Activated CD8-positive, alpha-beta memory T cell treated with anti-CD3 and anti-CD28 coated beads for 1 hour (primary cell): ENCODE measurements at regions not wholly inside any gene's neighbourhood (a gene's known extent, or its start where the extent isn't known, plus 50 kb on each side); places are given as distances from the start of the nearest gene placed in this dataset.
A peak's percentile ranks its signal among the peaks of the same experiment; 100 is the strongest.
"Not testable (repeated sequence)": the region's sequence is repeated elsewhere in the genome, so short reads cannot be mapped to it uniquely, and the experiment has no call there.

ENCODE experiments used
- DNase-seq, 2 donors: peaks; one replicate each; pipeline ENCODE4 v3.0.0-alpha.2; 2020; ENCODE audit warnings: low read depth in 1 of 2; ENCODE audit errors: extremely low read depth in 1 of 2

GRCh38 chr11:57871231-57871630 is 109.6 kb downstream of the CTNND1 start:
- no peak for DNase-seq

- no peak for DNase-seq
Observed at GRCh38 chr11:57873196-57873911, 111.8 kb downstream of the CTNND1 start.

DNA sequence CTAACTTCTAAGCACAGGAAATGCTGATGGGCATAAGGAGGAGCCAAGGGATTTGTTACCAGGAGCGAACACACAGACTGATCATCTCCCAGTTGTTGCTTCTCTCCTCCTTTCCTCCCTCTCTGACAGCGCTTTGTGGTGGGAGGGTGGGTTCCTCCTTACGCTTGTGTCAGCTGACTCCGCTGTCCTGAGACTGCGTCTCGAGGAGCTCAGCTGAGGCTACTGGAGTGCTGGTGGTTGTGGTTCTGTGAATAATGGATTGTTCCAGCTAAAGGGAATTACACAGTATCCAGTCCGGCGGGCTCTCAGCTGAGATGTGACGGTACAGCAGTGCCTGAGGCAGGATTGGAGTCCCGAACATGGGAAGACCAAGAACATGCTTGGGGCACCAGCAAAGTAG is 113.4 kb downstream of the CTNND1 start:
- DNase-seq = no peak

- no peak for DNase-seq
Observed at GRCh38 chr11:57881647-57882046, 120.0 kb downstream of the CTNND1 start.

- no peak for DNase-seq
Observed at GRCh38 chr11:57883630-57884029, 122.0 kb downstream of the CTNND1 start.

- no peak for DNase-seq
Observed at GRCh38 chr11:57885298-57886050, 123.9 kb downstream of the CTNND1 start.

DNA sequence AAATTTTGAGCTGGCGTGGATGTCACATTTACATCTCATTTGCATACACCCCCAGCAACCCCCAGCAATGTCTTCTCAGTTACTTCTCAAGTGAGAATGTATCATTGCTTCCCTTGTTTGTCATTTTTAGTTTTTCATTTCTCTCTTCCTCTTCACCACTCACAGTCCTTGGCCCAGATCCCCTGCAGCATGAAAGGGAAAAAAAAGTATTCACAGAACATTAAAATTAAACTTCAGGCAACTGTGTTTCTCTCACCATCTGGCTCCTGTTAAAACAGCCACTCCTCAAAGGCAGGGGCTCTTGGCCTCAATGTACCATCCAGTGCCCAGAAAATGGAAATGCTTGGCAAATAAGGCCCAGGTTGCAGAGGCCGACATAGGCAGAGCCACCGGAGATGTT is 126.8 kb downstream of the CTNND1 start:
- no peak for DNase-seq

DNA sequence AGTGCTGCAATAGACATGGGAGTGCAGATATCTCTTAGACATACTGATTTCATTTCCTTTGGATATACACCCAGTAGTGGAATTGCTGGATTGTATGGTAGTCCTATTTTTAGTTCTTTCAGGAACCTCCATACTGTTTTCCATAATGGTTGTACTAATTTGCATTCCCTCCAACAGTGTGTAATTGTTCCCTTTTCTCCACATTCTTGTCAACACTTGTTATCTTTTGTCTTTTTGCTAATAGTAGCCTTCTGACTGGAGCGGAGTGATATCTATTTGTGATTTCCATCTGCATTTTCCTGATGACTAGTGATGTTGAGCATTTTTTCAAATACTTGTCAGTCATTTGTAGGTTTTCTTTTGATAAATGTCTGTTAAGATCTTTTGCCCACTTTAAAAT is 128.9 kb downstream of the CTNND1 start:
- no peak for DNase-seq

- not testable (repeated sequence) for DNase-seq
Observed at GRCh38 chr11:57893200-57893599, 130.5 kb upstream of the OR9Q1 start.

DNA sequence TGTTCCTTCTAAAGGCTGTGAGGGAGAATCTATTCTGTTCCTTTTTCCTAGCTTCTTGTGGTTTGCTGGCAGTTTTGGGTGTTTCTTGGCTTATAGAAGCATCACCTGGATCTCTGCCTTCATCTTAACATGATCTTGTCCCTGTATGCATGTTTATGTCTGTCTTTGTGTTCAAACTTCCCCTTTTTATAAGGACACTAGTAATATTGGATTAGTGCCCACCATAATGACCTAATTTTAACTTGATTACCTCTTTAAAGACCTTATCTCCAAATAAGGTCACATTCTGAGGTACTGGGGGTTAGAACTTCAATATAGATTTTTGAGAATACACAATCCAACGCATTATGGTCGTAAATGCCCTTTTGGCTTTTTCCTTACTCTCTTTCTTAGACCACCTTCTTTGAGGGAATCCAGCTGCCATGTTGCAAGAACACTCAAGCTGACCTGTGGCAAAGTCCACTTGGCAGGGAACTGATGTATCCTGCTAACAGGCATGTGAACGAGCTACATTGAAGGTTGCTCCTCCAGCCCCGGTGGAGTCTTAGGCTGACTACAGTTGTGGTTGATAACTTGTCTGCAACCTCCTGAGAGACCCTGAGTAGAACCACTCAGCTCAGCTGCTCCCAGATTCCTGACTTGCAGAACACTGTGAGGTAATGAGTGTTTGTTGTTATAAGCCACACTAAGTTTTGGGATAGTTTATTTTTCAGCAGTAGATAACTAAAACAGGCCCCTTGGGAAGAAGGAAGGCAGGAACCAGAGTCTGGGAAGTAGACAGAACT is 127.1 kb upstream of the OR9Q1 start:
- DNase-seq = no peak

DNA sequence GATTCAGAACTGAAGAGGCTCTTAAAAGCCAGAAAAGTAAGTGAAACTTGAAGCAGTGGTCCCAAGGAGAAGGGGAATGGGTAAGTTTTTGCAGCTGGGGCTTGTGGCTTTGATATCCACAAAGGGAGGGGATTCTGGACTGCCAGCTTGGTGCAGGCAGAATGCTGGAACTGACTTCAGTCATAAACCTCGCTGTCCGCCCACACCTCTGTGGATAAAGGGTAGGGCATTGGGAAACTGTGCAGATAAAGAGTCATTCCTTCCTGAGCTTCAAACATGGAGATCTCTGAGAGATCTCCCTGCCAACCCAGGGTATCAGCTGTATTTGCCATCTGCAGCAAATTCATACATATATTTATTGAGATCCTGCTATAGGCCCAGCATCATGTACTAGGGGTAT is 124.3 kb upstream of the OR9Q1 start:
- DNase-seq = no peak

- DNase-seq = no peak
Observed at GRCh38 chr11:57900320-57900719, 123.4 kb upstream of the OR9Q1 start.

DNA sequence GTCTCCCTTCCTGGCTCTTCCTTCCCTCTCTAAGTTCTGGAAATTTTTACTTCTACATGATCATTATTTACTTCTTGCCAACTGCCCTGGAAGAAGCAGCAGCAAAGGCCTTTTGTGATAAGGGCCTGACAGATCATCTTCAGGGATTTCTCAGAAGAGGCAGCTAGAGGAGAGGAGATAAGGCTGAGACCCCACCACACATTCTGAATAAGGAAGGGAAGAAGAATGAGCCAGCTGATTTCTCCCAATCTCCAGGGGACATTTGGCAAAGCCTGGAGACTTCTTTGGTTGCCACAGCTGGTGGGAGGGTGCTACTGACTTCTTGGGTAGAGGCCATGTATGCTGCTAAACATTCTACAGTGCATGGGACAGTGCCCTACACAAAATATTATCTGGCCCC is 122.4 kb upstream of the OR9Q1 start:
- DNase-seq = no peak

- no peak for DNase-seq
Observed at GRCh38 chr11:57901756-57902155, 121.9 kb upstream of the OR9Q1 start.

DNA sequence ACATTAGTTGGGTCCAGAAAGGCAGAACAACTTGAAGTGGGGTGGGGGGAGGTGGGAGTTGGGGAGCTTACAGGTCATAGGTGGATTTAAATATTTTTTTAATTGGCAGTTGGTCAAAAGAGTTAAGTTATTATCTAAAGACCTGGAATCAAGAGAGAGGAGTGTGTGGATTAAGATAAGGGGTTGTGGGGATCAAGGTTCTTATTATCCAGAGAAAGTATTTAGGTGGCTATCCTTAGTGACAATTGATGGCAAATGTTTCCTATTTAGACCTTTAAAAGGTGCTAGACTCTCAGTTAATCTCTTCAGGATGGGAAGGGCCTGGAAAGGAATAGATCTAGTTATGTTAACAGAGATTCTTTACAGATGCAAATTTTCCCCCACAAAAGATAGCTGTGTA is 120.7 kb upstream of the OR9Q1 start:
- no peak for DNase-seq

- DNase-seq = peak in 1 of 2 donors; percentile 12
Observed at GRCh38 chr11:57903441-57904123, 120.1 kb upstream of the OR9Q1 start.

- DNase-seq = no peak
Observed at GRCh38 chr11:57904376-57904775, 119.3 kb upstream of the OR9Q1 start.

GRCh38 chr11:57905439-57905838 is 118.2 kb upstream of the OR9Q1 start:
- no peak for DNase-seq

GRCh38 chr11:57908399-57908798 is 115.3 kb upstream of the OR9Q1 start:
- not testable (repeated sequence) for DNase-seq

DNA sequence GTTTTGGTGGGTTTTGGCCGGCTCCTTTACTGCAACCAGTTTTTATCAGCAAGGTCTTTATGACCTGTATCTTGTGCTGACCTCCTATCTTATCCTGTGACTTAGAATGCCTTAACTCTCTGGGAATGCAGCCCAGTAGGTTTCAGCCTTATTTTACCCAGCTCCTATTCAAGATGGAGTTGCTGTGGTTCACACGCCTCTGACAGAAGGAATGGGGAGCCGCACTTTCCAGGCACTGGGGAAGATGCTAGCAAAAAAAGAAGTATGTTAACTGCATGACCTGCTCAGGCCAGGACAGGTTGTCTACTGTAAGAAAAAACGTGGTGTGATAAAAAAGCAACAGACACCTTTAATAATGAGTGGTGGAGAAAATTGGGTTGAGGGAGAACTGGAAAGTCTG is 112.2 kb upstream of the OR9Q1 start:
- not testable (repeated sequence) for DNase-seq
